GM12878 (cell line): ENCODE measurements at regions not wholly inside any gene's neighbourhood (a gene's known extent, or its start where the extent isn't known, plus 50 kb on each side); places are given as distances from the start of the nearest gene placed in this dataset.

ENCODE experiments used
- ATAC-seq: fragments of 200-7000 bp; cut with Tn5 transposase; 3 replicates; pipeline ENCODE4 v1.9.1; 2020; ENCODE audit warnings: mild to moderate bottlenecking, moderate library complexity
- BruUV-seq: library from RNA; stranded (reverse); fragments of 400-500 nt; replicated peaks from 2 replicates; lab custom pipeline; 2021; lab: Mats Ljungman, UMichigan
- CTCF ChIA-PET: fragments of 300-600 bp; sonication (Branson Sonifier 250); formaldehyde crosslinking; extraction: SDS; loops from one replicate; lab custom pipeline; 2021; ENCODE audit warnings: inconsistent platforms; lab: Yijun Ruan, JAX
- POLR2A ChIA-PET: fragments of 350-600 bp; formaldehyde crosslinking; extraction: SDS; loops from one replicate; lab custom pipeline; 2021; ENCODE audit warnings: inconsistent platforms; lab: Charles Lee
- RAD21 ChIA-PET: fragments of 300-600 bp; sonication (Branson Sonifier 250); formaldehyde crosslinking; loops from one replicate; lab custom pipeline; 2023; ENCODE audit warnings: antibody characterized with exemption; ENCODE audit not compliant: unreplicated experiment; lab: Charles Lee
- SMC1A ChIA-PET: fragments of 300-600 bp; sonication (Branson Sonifier 250); formaldehyde crosslinking; loops from one replicate; lab custom pipeline; 2023; ENCODE audit not compliant: unreplicated experiment, uncharacterized antibody; lab: Charles Lee
- DNase-seq: peaks from one replicate; pipeline ENCODE4 v3.0.0-alpha.2; 2011; ENCODE audit warnings: low read depth, low spot score
- FAIRE-seq: peaks from 3 replicates; lab custom pipeline; 2011; peaks lifted over from hg19 to GRCh38; lab: Jason Lieb, UNC
- H2AFZ ChIP-seq: 2 replicates; pipeline ENCODE4 v1.6.0; 2011; ENCODE audit warnings: low read depth, low read length, control low read depth; ENCODE audit not compliant: control insufficient read depth
- H3K27ac ChIP-seq: 2 replicates; pipeline ENCODE4 v1.5.1; 2011; ENCODE audit warnings: control low read depth; ENCODE audit not compliant: control insufficient read depth, insufficient read depth
- H3K27me3 ChIP-seq, 2 experiments: replicated peaks in 1 of 2; 2 replicates each; pipeline versions ENCODE4 v1.6.0 to v1.6.1; 2011; ENCODE audit warnings: low read length in 1 of 2; ENCODE audit not compliant: control insufficient read depth in 2 of 2, insufficient read depth in 2 of 2
- H3K36me3 ChIP-seq, 2 experiments: 2 replicates each; pipeline ENCODE4 v1.5.1; 2011; ENCODE audit warnings: low read length in 1 of 2; ENCODE audit not compliant: control insufficient read depth in 2 of 2, insufficient read depth in 2 of 2
- H3K4me1 ChIP-seq: 2 replicates; pipeline ENCODE4 v1.6.1; 2011; ENCODE audit warnings: mild to moderate bottlenecking, low read length, moderate library complexity, mixed read lengths; ENCODE audit not compliant: control insufficient read depth, insufficient read depth
- H3K4me2 ChIP-seq: 2 replicates; pipeline ENCODE4 v1.6.0; 2011; ENCODE audit warnings: control low read depth; ENCODE audit not compliant: control insufficient read depth, insufficient read depth
- H3K4me3 ChIP-seq: fragments of 200-600 bp; sonication (generic); 2 replicates; pipeline ENCODE4 v1.5.1; 2016
- H3K79me2 ChIP-seq: 2 replicates; pipeline ENCODE4 v1.6.0; 2011; ENCODE audit warnings: low read length; ENCODE audit not compliant: control insufficient read depth, insufficient read depth
- H3K9ac ChIP-seq: 2 replicates; pipeline ENCODE4 v1.8.0; 2011; ENCODE audit warnings: low read length, control low read depth, mixed read lengths; ENCODE audit not compliant: control insufficient read depth, insufficient read depth
- H3K9me3 ChIP-seq: replicated peaks from 3 replicates; pipeline ENCODE4 v1.5.1; 2011; ENCODE audit warnings: mild to moderate bottlenecking, low read length; ENCODE audit not compliant: control insufficient read depth, insufficient read depth
- H4K20me1 ChIP-seq: 2 replicates; pipeline ENCODE4 v1.6.0; 2011; ENCODE audit not compliant: control insufficient read depth, insufficient read depth
- BCL3 ChIP-seq: IDR thresholded peaks from 2 replicates; pipeline ENCODE4 v1.6.1; 2011; ENCODE audit warnings: borderline replicate concordance, low read depth, mild to moderate bottlenecking, moderate library complexity, low read length; ENCODE audit not compliant: insufficient read depth, poor library complexity, severe bottlenecking
- JUNB ChIP-seq: IDR thresholded peaks from 2 replicates; pipeline ENCODE4 v1.6.1; 2016; ENCODE audit warnings: antibody characterized with exemption, mild to moderate bottlenecking
- MEF2B ChIP-seq: fragments of 450-650 bp; IDR thresholded peaks from 2 replicates; pipeline ENCODE4 v1.6.1; 2018; ENCODE audit warnings: mild to moderate bottlenecking, moderate library complexity; ENCODE audit not compliant: partially characterized antibody, poor library complexity, severe bottlenecking
- MLLT1 ChIP-seq: fragments of 450-650 bp; IDR thresholded peaks from 2 replicates; pipeline ENCODE4 v1.6.1; 2016; ENCODE audit warnings: mild to moderate bottlenecking
- MTA2 ChIP-seq: fragments of 450-650 bp; IDR thresholded peaks from 2 replicates; pipeline ENCODE4 v1.6.1; 2016; ENCODE audit warnings: low read depth, mild to moderate bottlenecking, moderate library complexity
- MYB ChIP-seq: fragments of 150-350 bp; IDR thresholded peaks from 2 replicates; pipeline ENCODE4 v1.6.1; 2014; ENCODE audit warnings: mild to moderate bottlenecking, low read depth, low read length, borderline replicate concordance
- NFIC ChIP-seq: IDR thresholded peaks from 2 replicates; pipeline ENCODE4 v1.6.1; 2012; ENCODE audit warnings: low read depth, mild to moderate bottlenecking, inconsistent platforms, low read length, moderate library complexity
- NKRF ChIP-seq: fragments of 450-650 bp; conservative IDR thresholded peaks from 2 replicates; pipeline ENCODE4 v1.6.1; 2017; ENCODE audit warnings: mild to moderate bottlenecking, moderate library complexity
- PKNOX1 ChIP-seq: fragments of 450-650 bp; IDR thresholded peaks from 2 replicates; pipeline ENCODE4 v1.6.1; 2016; ENCODE audit warnings: mild to moderate bottlenecking
- SMARCA5 ChIP-seq: fragments of 450-650 bp; IDR thresholded peaks from 2 replicates; pipeline ENCODE4 v1.6.1; 2017; ENCODE audit warnings: mild to moderate bottlenecking
- SREBF1 ChIP-seq: IDR thresholded peaks from 2 replicates; pipeline ENCODE4 v1.6.1; 2012; ENCODE audit warnings: mild to moderate bottlenecking, low read length
- STAT3 ChIP-seq: IDR thresholded peaks from 2 replicates; pipeline ENCODE4 v1.6.1; 2011; ENCODE audit warnings: low read depth, low read length, improper control_type of control experiment
- TBL1XR1 ChIP-seq: IDR thresholded peaks from 2 replicates; pipeline ENCODE4 v1.6.1; 2012; ENCODE audit warnings: low read depth, low read length, improper control_type of control experiment
- WGBS: methylation state at CpG from one replicate; pipeline ENCODE4 v1.1.6; 2016; ENCODE audit warnings: low lambda C conversion rate; ENCODE audit not compliant: insufficient replicate concordance, insufficient coverage; ENCODE audit errors: missing lambda C conversion rate; 5-methylcytosine and 5-hydroxymethylcytosine counted together
- in situ Hi-C: fragments of 300-500 bp; cut with MboI; formaldehyde crosslinking; loops from 9 replicates; pipeline ENCODE4 v1.14.3; 2018; ENCODE audit warnings: mixed read lengths
- intact Hi-C: fragments of 100-400 bp; cut with micrococcal nuclease; formaldehyde crosslinking; loops from one replicate; pipeline ENCODE4 v1.14.2; 2022; ENCODE audit not compliant: unreplicated experiment

GRCh38 chr3:78086150-78086549, 1046.3 kb downstream of the ROBO2 start:
- Histone ChIP-seq H3K79me2 (no peaks in the 10 kb centered on the region), H3K4me3 (no peak overlapping the region), H3K36me3 (no peaks in the 10 kb centered on the region), H2AFZ (no peak overlapping the region), H3K9ac (no peak overlapping the region), H3K9me3 (no peaks in the 10 kb centered on the region), H3K4me1 (no peaks in the 10 kb centered on the region), H3K4me2 (no peak overlapping the region), H3K27me3 (no peaks in the 10 kb centered on the region; a peak in 1 of 4 replicates), H3K27ac (no peak overlapping the region), H4K20me1 (no peaks in the 10 kb centered on the region)
- intact Hi-C loops: no loop called here
- ChIA-PET POLR2A (no interaction called here), CTCF (no interaction called here), RAD21 (no interaction called here), SMC1A (no interaction called here)
- BruUV-seq: no TSS peak
- WGBS: 0% methylated on average over 1 of the region's 1 CpG
- no peak for TF ChIP-seq SMARCA5
- TF ChIP-seq TBL1XR1: no peak
- in situ Hi-C loops: no loop called here
- no peak for DNase-seq
- ATAC-seq: no peak
- FAIRE-seq: no peak

- intact Hi-C loops (no loop called here), in situ Hi-C loops (no loop called here)
- Histone ChIP-seq H3K27ac (no peak overlapping the region), H3K79me2 (no peaks in the 10 kb centered on the region), H3K27me3 (no peaks in the 10 kb centered on the region), H3K4me1 (no peaks in the 10 kb centered on the region), H3K9ac (no peak overlapping the region), H3K36me3 (no peaks in the 10 kb centered on the region), H2AFZ (no peak overlapping the region), H3K4me3 (no peak overlapping the region), H4K20me1 (no peaks in the 10 kb centered on the region), H3K9me3 (no peaks in the 10 kb centered on the region), H3K4me2 (no peak overlapping the region)
- ChIA-PET CTCF (no interaction called here), POLR2A (no interaction called here), RAD21 (no interaction called here), SMC1A (no interaction called here)
- 0% methylated on average over 1 of the region's 1 CpG for WGBS
- BruUV-seq: no TSS peak
- ATAC-seq (no peak), FAIRE-seq (no peak), DNase-seq (no peak)
- TF ChIP-seq SREBF1 (no peak), NKRF (no peak), MLLT1 (no peak), PKNOX1 (no peak), NFIC (no peak), MEF2B (no peak), BCL3 (no peak), JUNB (no peak), STAT3 (no peak), MTA2 (no peak), MYB (no peak)
Measured at GRCh38 chr3:78087134-78087533, 1047.2 kb downstream of the ROBO2 start.
